HCT116 (cell line): ENCODE measurements at regions not wholly inside any gene's neighbourhood (a gene's known extent, or its start where the extent isn't known, plus 50 kb on each side); places are given as distances from the start of the nearest gene placed in this dataset.

Experiments
- ATAC-seq: fragments of 200-7000 bp; cut with Tn5 transposase; 2 replicates; pipeline ENCODE4 v1.9.1; 2020; ENCODE audit warnings: mild to moderate bottlenecking, moderate library complexity
- BruUV-seq: library from RNA; stranded (reverse); fragments of 400-500 nt; replicated peaks from 2 replicates; lab custom pipeline; 2021; lab: Mats Ljungman, UMichigan
- CTCF ChIA-PET: fragments of 300-600 bp; sonication (Branson Sonifier 250); formaldehyde crosslinking; loops from one replicate; lab custom pipeline; 2021; ENCODE audit warnings: antibody characterized with exemption; lab: Charles Lee
- POLR2A ChIA-PET: fragments of 300-600, 350-600 bp; sonication (Branson Sonifier 250); formaldehyde crosslinking; loops from one replicate; lab custom pipeline; 2021; ENCODE audit warnings: antibody characterized with exemption; lab: Charles Lee
- RAD21 ChIA-PET, 2 experiments: fragments of 300-600 bp; sonication (Branson Sonifier 250); formaldehyde crosslinking; loops; one replicate each; lab custom pipeline; 2023; ENCODE audit warnings: low total read pairs in 2 of 2; ENCODE audit not compliant: uncharacterized antibody in 2 of 2, unreplicated experiment in 2 of 2, low non-redundant PET in 1 of 2; lab: Charles Lee
- DNase-seq: peaks from one replicate; pipeline ENCODE4 v3.0.0-alpha.2; 2010; ENCODE audit warnings: low read depth, low spot score
- H2AFZ ChIP-seq: fragments of 200-600 bp; shearing (Covaris generic), sonication (generic); 2 replicates; pipeline ENCODE4 v1.6.1; 2017; ENCODE audit warnings: low read depth, mixed run types, mixed read lengths, antibody characterized with exemption, low read length; ENCODE audit not compliant: poor library complexity, severe bottlenecking
- H3K27ac ChIP-seq: 2 replicates; pipeline ENCODE4 v1.5.1; 2012; ENCODE audit warnings: low read depth, low read length
- H3K27me3 ChIP-seq: fragments of 200-600 bp; sonication (generic); 2 replicates; pipeline ENCODE4 v1.6.1; 2016; ENCODE audit warnings: mixed run types, low read length, mixed read lengths; ENCODE audit not compliant: insufficient read depth
- H3K36me3 ChIP-seq, 2 experiments: fragments of 200-500 bp in 1 of 2; fragments of 200-600 bp in 1 of 2; sonication (Bioruptor generic) in 1 of 2; sonication (generic) in 1 of 2; 2 replicates each; pipeline versions ENCODE4 v1.5.1 to v1.6.1; 2014 to 2016; ENCODE audit warnings: low read length in 2 of 2, inconsistent platforms in 1 of 2, mixed read lengths in 1 of 2, mixed run types in 1 of 2; ENCODE audit not compliant: insufficient read depth in 2 of 2, control insufficient read depth in 1 of 2
- H3K4me1 ChIP-seq, 2 experiments: fragments of 200-600 bp in 1 of 2; sonication (generic) in 1 of 2; 2 replicates each; pipeline versions ENCODE4 v1.5.1 to v1.6.1; 2012 to 2017; ENCODE audit warnings: low read length in 2 of 2, inconsistent platforms in 1 of 2, mild to moderate bottlenecking in 1 of 2, mixed read lengths in 1 of 2, mixed run types in 1 of 2, moderate library complexity in 1 of 2; ENCODE audit not compliant: insufficient read depth in 2 of 2, control insufficient read depth in 1 of 2
- H3K4me2 ChIP-seq: fragments of 200-600 bp; sonication (generic); 2 replicates; pipeline ENCODE4 v1.6.1; 2017; ENCODE audit warnings: mixed run types, low read length, mixed read lengths
- H3K4me3 ChIP-seq, 2 experiments: fragments of 200-600 bp in 1 of 2; sonication (generic) in 1 of 2; replicated peaks in 1 of 2; 2 replicates each; pipeline ENCODE4 v1.5.1; 2011 to 2016; ENCODE audit warnings: low read length in 2 of 2, control low read depth in 1 of 2, low read depth in 1 of 2, mild to moderate bottlenecking in 1 of 2, mixed read lengths in 1 of 2, mixed run types in 1 of 2
- H3K79me2 ChIP-seq: fragments of 200-600 bp; sonication (generic); 2 replicates; pipeline ENCODE4 v1.6.1; 2017; ENCODE audit warnings: mild to moderate bottlenecking, mixed run types, low read length, moderate library complexity, mixed read lengths; ENCODE audit not compliant: insufficient read depth
- H3K9ac ChIP-seq: fragments of 200-600 bp; sonication (generic); 2 replicates; pipeline ENCODE4 v1.6.1; 2016; ENCODE audit warnings: low read length, mixed read lengths
- H3K9me2 ChIP-seq: fragments of 200-600 bp; sonication (generic), shearing (Covaris generic); 2 replicates; pipeline ENCODE4 v1.6.1; 2017; ENCODE audit warnings: mixed run types, mild to moderate bottlenecking, moderate library complexity; ENCODE audit not compliant: insufficient read depth
- H3K9me3 ChIP-seq, 2 experiments: fragments of 200-500 bp in 1 of 2; fragments of 200-600 bp in 1 of 2; sonication (Bioruptor generic) in 1 of 2; sonication (generic) in 1 of 2; 2 replicates each; pipeline ENCODE4 v1.6.1; 2014 to 2017; ENCODE audit warnings: low read length in 2 of 2, mixed read lengths in 2 of 2, inconsistent platforms in 1 of 2, low read depth in 1 of 2, mild to moderate bottlenecking in 1 of 2, mixed run types in 1 of 2, moderate library complexity in 1 of 2; ENCODE audit not compliant: control insufficient read depth in 1 of 2, insufficient read depth in 1 of 2
- H4K20me1 ChIP-seq: fragments of 200-600 bp; sonication (generic), shearing (Covaris generic); 2 replicates; pipeline ENCODE4 v1.6.1; 2017; ENCODE audit warnings: mixed run types, mild to moderate bottlenecking, moderate library complexity; ENCODE audit not compliant: insufficient read depth
- ATF3 ChIP-seq: IDR thresholded peaks from 2 replicates; pipeline ENCODE4 v1.6.1; 2012
- CBX3 ChIP-seq: IDR thresholded peaks from 2 replicates; pipeline ENCODE4 v1.6.1; 2012; ENCODE audit warnings: low read depth
- CEBPB ChIP-seq: IDR thresholded peaks from 2 replicates; pipeline ENCODE4 v1.6.1; 2012; ENCODE audit warnings: low read depth
- CTCF ChIP-seq, 3 experiments: fragments of 200-600 bp in 1 of 3; sonication (generic) in 1 of 3; IDR thresholded peaks in 2 of 3; conservative IDR thresholded peaks in 1 of 3; 2 replicates each; pipeline ENCODE4 v1.5.1; 2012 to 2017; ENCODE audit warnings: low read depth in 2 of 3, low read length in 2 of 3, antibody characterized with exemption in 1 of 3, borderline replicate concordance in 1 of 3, control low read depth in 1 of 3, mild to moderate bottlenecking in 1 of 3, mixed read lengths in 1 of 3, mixed run types in 1 of 3, moderate library complexity in 1 of 3; ENCODE audit not compliant: insufficient read depth in 1 of 3
- ELF1 ChIP-seq: IDR thresholded peaks from 2 replicates; pipeline ENCODE4 v1.6.1; 2012; ENCODE audit warnings: low read depth, borderline replicate concordance
- EZH2 ChIP-seq: fragments of 200-600 bp; sonication (generic); IDR thresholded peaks from 2 replicates; pipeline ENCODE4 v1.6.1; 2017; ENCODE audit warnings: antibody characterized with exemption, mixed run types
- EZH2phosphoT487 ChIP-seq: fragments of 200-600 bp; IDR thresholded peaks from 2 replicates; pipeline ENCODE4 v1.6.1; 2018; ENCODE audit warnings: antibody characterized with exemption, borderline replicate concordance
- FOSL1 ChIP-seq: IDR thresholded peaks from 2 replicates; pipeline ENCODE4 v1.6.1; 2012; ENCODE audit warnings: low read depth
- JUND ChIP-seq: IDR thresholded peaks from 2 replicates; pipeline ENCODE4 v1.6.1; 2012
- MAX ChIP-seq: IDR thresholded peaks from 2 replicates; pipeline ENCODE4 v1.6.1; 2012
- POLR2AphosphoS5 ChIP-seq: IDR thresholded peaks from 2 replicates; pipeline ENCODE4 v1.6.1; 2011; ENCODE audit warnings: mild to moderate bottlenecking, low read depth, low read length, moderate library complexity
- RAD21 ChIP-seq: IDR thresholded peaks from 2 replicates; pipeline ENCODE4 v1.6.1; 2012; ENCODE audit warnings: low read depth, mild to moderate bottlenecking
- SIN3A ChIP-seq: IDR thresholded peaks from 2 replicates; pipeline ENCODE4 v1.6.1; 2012; ENCODE audit warnings: low read depth
- TCF7L2 ChIP-seq: IDR thresholded peaks from 2 replicates; pipeline ENCODE4 v1.7.0; 2011; ENCODE audit warnings: borderline replicate concordance, inconsistent platforms; ENCODE audit not compliant: insufficient read depth, insufficient read length; ENCODE audit errors: extremely low read depth
- YY1 ChIP-seq: IDR thresholded peaks from 2 replicates; pipeline ENCODE4 v1.6.1; 2011; ENCODE audit warnings: low read length, low read depth, moderate library complexity, mild to moderate bottlenecking; ENCODE audit not compliant: insufficient replicate concordance; ENCODE audit errors: extremely low read depth
- ZBTB33 ChIP-seq: IDR thresholded peaks from 2 replicates; pipeline ENCODE4 v1.6.1; 2011; ENCODE audit warnings: mild to moderate bottlenecking, low read length, moderate library complexity; ENCODE audit not compliant: insufficient replicate concordance; ENCODE audit errors: extremely low read depth
- ZFX ChIP-seq: fragments of 450-650 bp; IDR thresholded peaks from 2 replicates; pipeline ENCODE4 v1.6.1; 2017
- ZNF274 ChIP-seq: fragments of 200-500 bp; sonication (Bioruptor generic); IDR thresholded peaks from 2 replicates; pipeline ENCODE4 v1.6.1; 2014; ENCODE audit warnings: mild to moderate bottlenecking, low read depth, low read length, inconsistent platforms
- intact Hi-C: fragments of 100-400 bp; cut with micrococcal nuclease; formaldehyde crosslinking; loops from 2 replicates; pipeline ENCODE4 v1.10.0; 2022
- TF ChIP-seq, protein P1 (sequence below): IDR thresholded peaks from 2 replicates; pipeline ENCODE4 v1.6.1; 2012; ENCODE audit warnings: low read depth

GRCh38 chr7:19455623-19456022, 253.2 kb downstream of the POLR1F start:
- no peak overlapping the region for H2AFZ ChIP-seq
- H3K79me2 ChIP-seq: no peaks in the 10 kb centered on the region
- intact Hi-C loops: no loop called here
- CTCF ChIA-PET: interaction anchor here (2.0 kb wide), 1 partner anchor 36 kb away, joined by 6 read pairs; no protein-coding TSS in a partner anchor
- H3K36me3 ChIP-seq: no peaks in the 10 kb centered on the region
- H3K4me2 ChIP-seq: no peak overlapping the region
- RAD21 ChIA-PET: no interaction called here
- no peaks in the 10 kb centered on the region for H3K4me1 ChIP-seq
- no peaks in the 10 kb centered on the region for H3K9me2 ChIP-seq
- no peaks in the 10 kb centered on the region for H3K27me3 ChIP-seq
- DNase-seq (no peak), ATAC-seq (no peak)
- TF ChIP-seq EZH2 (no peak), CEBPB (no peak), FOSL1 (no peak), ZNF274 (no peak), ATF3 (no peak), ZBTB33 (no peak), YY1 (no peak), RAD21 (no peak), POLR2AphosphoS5 (no peak), MAX (no peak), ZFX (no peak), CTCF (IDR thresholded peaks at IDR 0.05 in 2 of 3, conservative IDR thresholded peaks at IDR 0.05 in 1 of 3; ENCODE audit: borderline replicate concordance in 1 of 3, insufficient read depth in 1 of 3, low read depth in 2 of 3, low read length in 2 of 3) (no peak), CBX3 (no peak), TCF7L2 (no peak), EZH2phosphoT487 (no peak), ELF1 (no peak), SIN3A (no peak), JUND (no peak)
- TF ChIP-seq, protein P1, sequence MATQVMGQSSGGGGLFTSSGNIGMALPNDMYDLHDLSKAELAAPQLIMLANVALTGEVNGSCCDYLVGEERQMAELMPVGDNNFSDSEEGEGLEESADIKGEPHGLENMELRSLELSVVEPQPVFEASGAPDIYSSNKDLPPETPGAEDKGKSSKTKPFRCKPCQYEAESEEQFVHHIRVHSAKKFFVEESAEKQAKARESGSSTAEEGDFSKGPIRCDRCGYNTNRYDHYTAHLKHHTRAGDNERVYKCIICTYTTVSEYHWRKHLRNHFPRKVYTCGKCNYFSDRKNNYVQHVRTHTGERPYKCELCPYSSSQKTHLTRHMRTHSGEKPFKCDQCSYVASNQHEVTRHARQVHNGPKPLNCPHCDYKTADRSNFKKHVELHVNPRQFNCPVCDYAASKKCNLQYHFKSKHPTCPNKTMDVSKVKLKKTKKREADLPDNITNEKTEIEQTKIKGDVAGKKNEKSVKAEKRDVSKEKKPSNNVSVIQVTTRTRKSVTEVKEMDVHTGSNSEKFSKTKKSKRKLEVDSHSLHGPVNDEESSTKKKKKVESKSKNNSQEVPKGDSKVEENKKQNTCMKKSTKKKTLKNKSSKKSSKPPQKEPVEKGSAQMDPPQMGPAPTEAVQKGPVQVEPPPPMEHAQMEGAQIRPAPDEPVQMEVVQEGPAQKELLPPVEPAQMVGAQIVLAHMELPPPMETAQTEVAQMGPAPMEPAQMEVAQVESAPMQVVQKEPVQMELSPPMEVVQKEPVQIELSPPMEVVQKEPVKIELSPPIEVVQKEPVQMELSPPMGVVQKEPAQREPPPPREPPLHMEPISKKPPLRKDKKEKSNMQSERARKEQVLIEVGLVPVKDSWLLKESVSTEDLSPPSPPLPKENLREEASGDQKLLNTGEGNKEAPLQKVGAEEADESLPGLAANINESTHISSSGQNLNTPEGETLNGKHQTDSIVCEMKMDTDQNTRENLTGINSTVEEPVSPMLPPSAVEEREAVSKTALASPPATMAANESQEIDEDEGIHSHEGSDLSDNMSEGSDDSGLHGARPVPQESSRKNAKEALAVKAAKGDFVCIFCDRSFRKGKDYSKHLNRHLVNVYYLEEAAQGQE: no peak
- no TSS peak for BruUV-seq
- H4K20me1 ChIP-seq: no peaks in the 10 kb centered on the region
- H3K4me3 ChIP-seq: no peak overlapping the region
- H3K9me3 ChIP-seq: no peaks in the 10 kb centered on the region
- H3K9ac ChIP-seq: no peak overlapping the region
- no peak overlapping the region for H3K27ac ChIP-seq
- POLR2A ChIA-PET: no interaction called here
